ENCODE measurements at regions not wholly inside any gene's neighbourhood (a gene's known extent, or its start where the extent isn't known, plus 50 kb on each side); places are given as distances from the start of the nearest gene placed in this dataset.

GRCh38 chr2:122319539-122320132, 564.2 kb downstream of the TSN start:
- TF ChIP-seq CTCF (IDR thresholded peaks at IDR 0.05; ENCODE audit: insufficient read depth, low read depth, low read length), result no peak
- no peak for TF ChIP-seq EZH2 (IDR thresholded peaks at IDR 0.05; ENCODE audit: insufficient read depth, low read length)
